GM23338 (cell line): ENCODE measurements at regions not wholly inside any gene's neighbourhood (a gene's known extent, or its start where the extent isn't known, plus 50 kb on each side); places are given as distances from the start of the nearest gene placed in this dataset.
A peak's percentile ranks its signal among the peaks of the same experiment; 100 is the strongest.

Source experiments
- ATAC-seq: fragments of 200-7000 bp; cut with Tn5 transposase; 3 replicates; pipeline ENCODE4 v1.9.1; 2020
- DNase-seq: peaks from one replicate; pipeline ENCODE4 v3.0.0-alpha.2; 2015; ENCODE audit warnings: low spot score
- H2AFZ ChIP-seq: fragments of 200-600 bp; sonication (generic); 2 replicates; pipeline ENCODE4 v1.8.0; 2016; ENCODE audit warnings: antibody characterized with exemption, mild to moderate bottlenecking, moderate library complexity
- H3F3A ChIP-seq: fragments of 200-600 bp; sonication (generic); replicated peaks from 2 replicates; pipeline ENCODE4 v1.8.0; 2017; ENCODE audit warnings: antibody characterized with exemption, mixed run types, low read depth
- H3K27ac ChIP-seq: fragments of 200-600 bp; sonication (generic); 2 replicates; pipeline ENCODE4 v1.6.1; 2016; ENCODE audit warnings: low read depth
- H3K27me3 ChIP-seq: fragments of 200-600 bp; sonication (generic); 2 replicates; pipeline ENCODE4 v1.8.0; 2016; ENCODE audit warnings: mild to moderate bottlenecking, mixed run types, moderate library complexity; ENCODE audit not compliant: insufficient read depth
- H3K36me3 ChIP-seq: fragments of 200-600 bp; sonication (generic); 2 replicates; pipeline ENCODE4 v1.8.0; 2016; ENCODE audit warnings: mild to moderate bottlenecking; ENCODE audit not compliant: insufficient read depth
- H3K4me1 ChIP-seq: fragments of 200-600 bp; sonication (generic); 2 replicates; pipeline ENCODE4 v1.8.0; 2016; ENCODE audit warnings: mild to moderate bottlenecking, moderate library complexity; ENCODE audit not compliant: insufficient read depth
- H3K4me2 ChIP-seq: fragments of 200-600 bp; sonication (generic); 2 replicates; pipeline ENCODE4 v1.7.1; 2017; ENCODE audit warnings: mixed run types
- H3K4me3 ChIP-seq: fragments of 200-600 bp; sonication (generic); 2 replicates; pipeline ENCODE4 v1.6.1; 2016; ENCODE audit warnings: mixed run types
- H3K79me2 ChIP-seq: fragments of 200-600 bp; sonication (generic); replicated peaks from 2 replicates; pipeline ENCODE4 v1.8.0; 2017; ENCODE audit warnings: mild to moderate bottlenecking; ENCODE audit not compliant: insufficient read depth
- H3K9me2 ChIP-seq: fragments of 200-600 bp; sonication (generic); 2 replicates; pipeline ENCODE4 v1.8.0; 2017; ENCODE audit not compliant: insufficient read depth
- H4K20me1 ChIP-seq: fragments of 200-600 bp; sonication (generic); replicated peaks from 2 replicates; pipeline ENCODE4 v1.8.0; 2017; ENCODE audit warnings: mild to moderate bottlenecking; ENCODE audit not compliant: insufficient read depth
- H3K27ac Mint-ChIP-seq: 2 replicates; pipeline ENCODE4 v1.8.0; 2020; ENCODE audit warnings: inconsistent platforms, mild to moderate bottlenecking, moderate library complexity, mixed read lengths
- H3K27me3 Mint-ChIP-seq: 3 replicates; pipeline ENCODE4 v1.8.0; 2022; ENCODE audit warnings: low read depth, mild to moderate bottlenecking, moderate library complexity, mixed read lengths, inconsistent platforms; ENCODE audit not compliant: insufficient read depth, poor library complexity
- H3K36me3 Mint-ChIP-seq: 3 replicates; pipeline ENCODE4 v1.8.0; 2021; ENCODE audit warnings: low read depth, mild to moderate bottlenecking, inconsistent platforms, moderate library complexity, mixed read lengths
- H3K4me1 Mint-ChIP-seq: 3 replicates; pipeline ENCODE4 v1.8.0; 2020; ENCODE audit warnings: mild to moderate bottlenecking, inconsistent platforms, mixed read lengths
- H3K4me3 Mint-ChIP-seq: 3 replicates; pipeline ENCODE4 v1.8.0; 2021; ENCODE audit warnings: moderate library complexity, mild to moderate bottlenecking, inconsistent platforms, mixed read lengths
- H3K9me3 Mint-ChIP-seq: 3 replicates; pipeline ENCODE4 v1.8.0; 2020; ENCODE audit warnings: moderate library complexity, mild to moderate bottlenecking, inconsistent platforms, mixed read lengths
- CREB1 ChIP-seq: fragments of 250-450 bp; sonication (Bioruptor Pico); IDR thresholded peaks from 2 replicates; pipeline ENCODE4 v1.5.0; 2020; ENCODE audit warnings: low read depth, mild to moderate bottlenecking, moderate library complexity
- EZH2 ChIP-seq: fragments of 200-600 bp; sonication (generic); IDR thresholded peaks from one replicate; pipeline ENCODE4 v1.8.0; 2017; ENCODE audit warnings: antibody characterized with exemption, mild to moderate bottlenecking, low read depth; ENCODE audit not compliant: unreplicated experiment
- NANOG ChIP-seq: IDR thresholded peaks from 2 replicates; pipeline ENCODE4 v1.6.1; 2016; ENCODE audit warnings: antibody characterized with exemption, borderline replicate concordance
- POLR2AphosphoS5 ChIP-seq: IDR thresholded peaks from 2 replicates; pipeline ENCODE4 v1.6.1; 2016; ENCODE audit warnings: antibody characterized with exemption, low read depth
- STAT1 ChIP-seq: IDR thresholded peaks from one replicate; pipeline ENCODE4 v1.6.1; 2016; ENCODE audit warnings: antibody characterized with exemption; ENCODE audit not compliant: unreplicated experiment
- ZNF114 ChIP-seq: fragments of 250-450 bp; sonication (Bioruptor Pico); IDR thresholded peaks from 2 replicates; pipeline ENCODE4 v1.5.0; 2020; ENCODE audit warnings: mild to moderate bottlenecking, moderate library complexity
- ZNF331 ChIP-seq: fragments of 250-450 bp; sonication (Bioruptor Pico); IDR thresholded peaks from 2 replicates; pipeline ENCODE4 v1.5.0; 2020; ENCODE audit warnings: low read depth, mild to moderate bottlenecking, moderate library complexity
- TF ChIP-seq, protein P1 (sequence below): IDR thresholded peaks from one replicate; pipeline ENCODE4 v1.6.1; 2018; ENCODE audit warnings: antibody characterized with exemption; ENCODE audit not compliant: unreplicated experiment
- TF ChIP-seq, protein P2 (sequence below): fragments of 250-450 bp; sonication (Bioruptor Pico); IDR thresholded peaks from 2 replicates; pipeline ENCODE4 v1.5.0; 2020; ENCODE audit warnings: mild to moderate bottlenecking, moderate library complexity
- TF ChIP-seq, protein P3 (sequence below): IDR thresholded peaks from 2 replicates; pipeline ENCODE4 v1.6.1; 2016; ENCODE audit warnings: antibody characterized with exemption

DNA sequence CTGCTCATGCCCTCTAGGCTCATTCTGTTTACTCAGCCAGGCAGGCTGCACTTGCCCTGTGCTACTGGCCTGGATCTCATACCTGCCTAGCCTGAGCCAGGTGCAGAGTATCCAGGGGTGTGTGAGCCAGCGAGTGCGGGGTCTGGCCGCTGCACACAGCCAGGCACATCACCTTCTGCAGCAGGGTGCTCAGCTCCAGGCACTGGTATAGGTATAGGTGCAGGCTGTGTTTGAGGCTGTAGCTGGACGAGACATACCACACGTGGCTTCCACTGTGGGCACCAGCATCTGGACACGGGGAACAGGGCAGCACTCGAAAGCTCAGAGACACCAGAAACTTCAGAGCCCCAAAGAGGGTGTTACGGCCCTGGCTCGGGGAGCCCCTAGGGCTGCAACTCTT lies 424.2 kb downstream of the RERGL start:
- Histone ChIP-seq H3K4me3 (no peak overlapping the region), H2AFZ (no peak overlapping the region), H3K4me2 (no peak overlapping the region), H3F3A (no peaks in the 10 kb centered on the region), H3K79me2 (no peaks in the 10 kb centered on the region), H3K36me3 (no peaks in the 10 kb centered on the region), H4K20me1 (no peaks in the 10 kb centered on the region), H3K27ac (no peak overlapping the region), H3K27me3 (no peaks in the 10 kb centered on the region), H3K9me2 (no peaks in the 10 kb centered on the region), H3K4me1 (peaks cover 22% of the 10 kb centered on the region; the same call in 1 of the 2 replicates)
- no peak for DNase-seq
- peak; percentile 38; the same call in 1 of the 3 replicates for ATAC-seq
- H3K27ac Mint-ChIP-seq: no peak overlapping the region
- TF ChIP-seq ZNF114 (CRISPR knock-in tag) (no peak), STAT1 (no peak), POLR2AphosphoS5 (no peak), NANOG (no peak), ZNF331 (CRISPR knock-in tag) (no peak), CREB1 (CRISPR knock-in tag) (no peak), EZH2 (no peak)
- TF ChIP-seq, protein P1, sequence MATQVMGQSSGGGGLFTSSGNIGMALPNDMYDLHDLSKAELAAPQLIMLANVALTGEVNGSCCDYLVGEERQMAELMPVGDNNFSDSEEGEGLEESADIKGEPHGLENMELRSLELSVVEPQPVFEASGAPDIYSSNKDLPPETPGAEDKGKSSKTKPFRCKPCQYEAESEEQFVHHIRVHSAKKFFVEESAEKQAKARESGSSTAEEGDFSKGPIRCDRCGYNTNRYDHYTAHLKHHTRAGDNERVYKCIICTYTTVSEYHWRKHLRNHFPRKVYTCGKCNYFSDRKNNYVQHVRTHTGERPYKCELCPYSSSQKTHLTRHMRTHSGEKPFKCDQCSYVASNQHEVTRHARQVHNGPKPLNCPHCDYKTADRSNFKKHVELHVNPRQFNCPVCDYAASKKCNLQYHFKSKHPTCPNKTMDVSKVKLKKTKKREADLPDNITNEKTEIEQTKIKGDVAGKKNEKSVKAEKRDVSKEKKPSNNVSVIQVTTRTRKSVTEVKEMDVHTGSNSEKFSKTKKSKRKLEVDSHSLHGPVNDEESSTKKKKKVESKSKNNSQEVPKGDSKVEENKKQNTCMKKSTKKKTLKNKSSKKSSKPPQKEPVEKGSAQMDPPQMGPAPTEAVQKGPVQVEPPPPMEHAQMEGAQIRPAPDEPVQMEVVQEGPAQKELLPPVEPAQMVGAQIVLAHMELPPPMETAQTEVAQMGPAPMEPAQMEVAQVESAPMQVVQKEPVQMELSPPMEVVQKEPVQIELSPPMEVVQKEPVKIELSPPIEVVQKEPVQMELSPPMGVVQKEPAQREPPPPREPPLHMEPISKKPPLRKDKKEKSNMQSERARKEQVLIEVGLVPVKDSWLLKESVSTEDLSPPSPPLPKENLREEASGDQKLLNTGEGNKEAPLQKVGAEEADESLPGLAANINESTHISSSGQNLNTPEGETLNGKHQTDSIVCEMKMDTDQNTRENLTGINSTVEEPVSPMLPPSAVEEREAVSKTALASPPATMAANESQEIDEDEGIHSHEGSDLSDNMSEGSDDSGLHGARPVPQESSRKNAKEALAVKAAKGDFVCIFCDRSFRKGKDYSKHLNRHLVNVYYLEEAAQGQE: no peak
- TF ChIP-seq, protein P2, sequence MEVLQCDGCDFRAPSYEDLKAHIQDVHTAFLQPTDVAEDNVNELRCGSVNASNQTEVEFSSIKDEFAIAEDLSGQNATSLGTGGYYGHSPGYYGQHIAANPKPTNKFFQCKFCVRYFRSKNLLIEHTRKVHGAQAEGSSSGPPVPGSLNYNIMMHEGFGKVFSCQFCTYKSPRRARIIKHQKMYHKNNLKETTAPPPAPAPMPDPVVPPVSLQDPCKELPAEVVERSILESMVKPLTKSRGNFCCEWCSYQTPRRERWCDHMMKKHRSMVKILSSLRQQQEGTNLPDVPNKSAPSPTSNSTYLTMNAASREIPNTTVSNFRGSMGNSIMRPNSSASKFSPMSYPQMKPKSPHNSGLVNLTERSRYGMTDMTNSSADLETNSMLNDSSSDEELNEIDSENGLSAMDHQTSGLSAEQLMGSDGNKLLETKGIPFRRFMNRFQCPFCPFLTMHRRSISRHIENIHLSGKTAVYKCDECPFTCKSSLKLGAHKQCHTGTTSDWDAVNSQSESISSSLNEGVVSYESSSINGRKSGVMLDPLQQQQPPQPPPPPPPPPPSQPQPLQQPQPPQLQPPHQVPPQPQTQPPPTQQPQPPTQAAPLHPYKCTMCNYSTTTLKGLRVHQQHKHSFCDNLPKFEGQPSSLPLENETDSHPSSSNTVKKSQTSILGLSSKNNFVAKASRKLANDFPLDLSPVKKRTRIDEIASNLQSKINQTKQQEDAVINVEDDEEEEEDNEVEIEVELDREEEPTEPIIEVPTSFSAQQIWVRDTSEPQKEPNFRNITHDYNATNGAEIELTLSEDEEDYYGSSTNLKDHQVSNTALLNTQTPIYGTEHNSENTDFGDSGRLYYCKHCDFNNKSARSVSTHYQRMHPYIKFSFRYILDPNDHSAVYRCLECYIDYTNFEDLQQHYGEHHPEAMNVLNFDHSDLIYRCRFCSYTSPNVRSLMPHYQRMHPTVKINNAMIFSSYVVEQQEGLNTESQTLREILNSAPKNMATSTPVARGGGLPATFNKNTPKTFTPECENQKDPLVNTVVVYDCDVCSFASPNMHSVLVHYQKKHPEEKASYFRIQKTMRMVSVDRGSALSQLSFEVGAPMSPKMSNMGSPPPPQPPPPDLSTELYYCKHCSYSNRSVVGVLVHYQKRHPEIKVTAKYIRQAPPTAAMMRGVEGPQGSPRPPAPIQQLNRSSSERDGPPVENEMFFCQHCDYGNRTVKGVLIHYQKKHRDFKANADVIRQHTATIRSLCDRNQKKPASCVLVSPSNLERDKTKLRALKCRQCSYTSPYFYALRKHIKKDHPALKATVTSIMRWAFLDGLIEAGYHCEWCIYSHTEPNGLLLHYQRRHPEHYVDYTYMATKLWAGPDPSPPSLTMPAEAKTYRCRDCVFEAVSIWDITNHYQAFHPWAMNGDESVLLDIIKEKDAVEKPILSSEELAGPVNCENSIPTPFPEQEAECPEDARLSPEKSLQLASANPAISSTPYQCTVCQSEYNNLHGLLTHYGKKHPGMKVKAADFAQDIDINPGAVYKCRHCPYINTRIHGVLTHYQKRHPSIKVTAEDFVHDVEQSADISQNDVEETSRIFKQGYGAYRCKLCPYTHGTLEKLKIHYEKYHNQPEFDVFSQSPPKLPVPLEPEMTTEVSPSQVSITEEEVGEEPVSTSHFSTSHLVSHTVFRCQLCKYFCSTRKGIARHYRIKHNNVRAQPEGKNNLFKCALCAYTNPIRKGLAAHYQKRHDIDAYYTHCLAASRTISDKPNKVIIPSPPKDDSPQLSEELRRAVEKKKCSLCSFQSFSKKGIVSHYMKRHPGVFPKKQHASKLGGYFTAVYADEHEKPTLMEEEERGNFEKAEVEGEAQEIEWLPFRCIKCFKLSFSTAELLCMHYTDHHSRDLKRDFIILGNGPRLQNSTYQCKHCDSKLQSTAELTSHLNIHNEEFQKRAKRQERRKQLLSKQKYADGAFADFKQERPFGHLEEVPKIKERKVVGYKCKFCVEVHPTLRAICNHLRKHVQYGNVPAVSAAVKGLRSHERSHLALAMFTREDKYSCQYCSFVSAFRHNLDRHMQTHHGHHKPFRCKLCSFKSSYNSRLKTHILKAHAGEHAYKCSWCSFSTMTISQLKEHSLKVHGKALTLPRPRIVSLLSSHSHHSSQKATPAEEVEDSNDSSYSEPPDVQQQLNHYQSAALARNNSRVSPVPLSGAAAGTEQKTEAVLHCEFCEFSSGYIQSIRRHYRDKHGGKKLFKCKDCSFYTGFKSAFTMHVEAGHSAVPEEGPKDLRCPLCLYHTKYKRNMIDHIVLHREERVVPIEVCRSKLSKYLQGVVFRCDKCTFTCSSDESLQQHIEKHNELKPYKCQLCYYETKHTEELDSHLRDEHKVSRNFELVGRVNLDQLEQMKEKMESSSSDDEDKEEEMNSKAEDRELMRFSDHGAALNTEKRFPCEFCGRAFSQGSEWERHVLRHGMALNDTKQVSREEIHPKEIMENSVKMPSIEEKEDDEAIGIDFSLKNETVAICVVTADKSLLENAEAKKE (CRISPR knock-in tag): no peak
- TF ChIP-seq, protein P3, sequence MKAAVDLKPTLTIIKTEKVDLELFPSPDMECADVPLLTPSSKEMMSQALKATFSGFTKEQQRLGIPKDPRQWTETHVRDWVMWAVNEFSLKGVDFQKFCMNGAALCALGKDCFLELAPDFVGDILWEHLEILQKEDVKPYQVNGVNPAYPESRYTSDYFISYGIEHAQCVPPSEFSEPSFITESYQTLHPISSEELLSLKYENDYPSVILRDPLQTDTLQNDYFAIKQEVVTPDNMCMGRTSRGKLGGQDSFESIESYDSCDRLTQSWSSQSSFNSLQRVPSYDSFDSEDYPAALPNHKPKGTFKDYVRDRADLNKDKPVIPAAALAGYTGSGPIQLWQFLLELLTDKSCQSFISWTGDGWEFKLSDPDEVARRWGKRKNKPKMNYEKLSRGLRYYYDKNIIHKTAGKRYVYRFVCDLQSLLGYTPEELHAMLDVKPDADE: no peak
- no peaks in the 10 kb centered on the region for H3K9me3 Mint-ChIP-seq
- no peaks in the 10 kb centered on the region for H3K27me3 Mint-ChIP-seq
- H3K4me3 Mint-ChIP-seq: no peak overlapping the region
- H3K4me1 Mint-ChIP-seq: peaks cover 22% of the 10 kb centered on the region
- H3K36me3 Mint-ChIP-seq: no peaks in the 10 kb centered on the region
